ENCODE measurements at regions not wholly inside any gene's neighbourhood (a gene's known extent, or its start where the extent isn't known, plus 50 kb on each side); places are given as distances from the start of the nearest gene placed in this dataset.

DNA sequence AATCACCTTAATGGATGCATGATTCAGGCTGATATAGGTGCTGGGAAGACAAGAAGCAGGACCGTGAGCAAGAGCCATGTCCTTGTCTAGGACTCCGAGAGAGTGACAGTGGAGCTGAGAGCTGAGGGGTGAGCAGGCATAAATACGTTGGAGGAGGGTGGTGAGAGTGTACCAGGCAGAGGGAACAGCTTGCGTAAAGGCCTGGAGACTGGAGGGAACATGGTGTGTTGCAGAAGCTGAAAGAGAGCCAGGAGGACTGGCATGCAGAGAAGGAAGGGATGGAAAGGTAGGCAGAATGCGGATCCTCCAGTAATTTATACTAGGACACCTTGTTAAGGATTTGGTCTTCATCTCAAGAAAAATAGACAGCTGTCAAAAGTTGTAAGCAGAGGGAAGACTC is 653.2 kb downstream of the HS3ST4 start:
- no peak for DNase-seq (ENCODE audit: low read depth in 2 of 2)
- no peak overlapping the region for H3K4me3 ChIP-seq (replicated peaks in 1 of 2; ENCODE audit: low read depth in 2 of 2, low read length in 2 of 2)

DNA sequence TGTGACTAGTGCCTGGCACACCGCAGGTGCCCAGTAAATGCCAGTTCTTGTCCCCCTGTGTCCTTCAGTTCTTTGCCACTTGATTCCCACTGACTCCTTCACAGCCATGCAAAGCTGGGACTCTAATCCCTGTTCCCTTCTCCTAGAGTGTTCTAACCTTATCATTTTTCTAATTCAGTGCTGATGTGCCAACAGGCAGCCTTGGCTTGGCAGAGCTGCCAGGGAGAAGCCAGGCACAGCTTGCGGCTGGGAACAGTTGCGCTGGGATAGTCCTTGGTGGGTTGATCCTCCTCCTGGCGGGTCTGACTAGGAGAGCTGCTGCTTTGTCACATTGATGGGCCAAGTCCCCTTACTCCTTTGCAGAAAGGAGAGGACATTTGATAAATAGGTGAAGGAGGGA is 654.2 kb downstream of the HS3ST4 start:
- TF ChIP-seq, protein P1, sequence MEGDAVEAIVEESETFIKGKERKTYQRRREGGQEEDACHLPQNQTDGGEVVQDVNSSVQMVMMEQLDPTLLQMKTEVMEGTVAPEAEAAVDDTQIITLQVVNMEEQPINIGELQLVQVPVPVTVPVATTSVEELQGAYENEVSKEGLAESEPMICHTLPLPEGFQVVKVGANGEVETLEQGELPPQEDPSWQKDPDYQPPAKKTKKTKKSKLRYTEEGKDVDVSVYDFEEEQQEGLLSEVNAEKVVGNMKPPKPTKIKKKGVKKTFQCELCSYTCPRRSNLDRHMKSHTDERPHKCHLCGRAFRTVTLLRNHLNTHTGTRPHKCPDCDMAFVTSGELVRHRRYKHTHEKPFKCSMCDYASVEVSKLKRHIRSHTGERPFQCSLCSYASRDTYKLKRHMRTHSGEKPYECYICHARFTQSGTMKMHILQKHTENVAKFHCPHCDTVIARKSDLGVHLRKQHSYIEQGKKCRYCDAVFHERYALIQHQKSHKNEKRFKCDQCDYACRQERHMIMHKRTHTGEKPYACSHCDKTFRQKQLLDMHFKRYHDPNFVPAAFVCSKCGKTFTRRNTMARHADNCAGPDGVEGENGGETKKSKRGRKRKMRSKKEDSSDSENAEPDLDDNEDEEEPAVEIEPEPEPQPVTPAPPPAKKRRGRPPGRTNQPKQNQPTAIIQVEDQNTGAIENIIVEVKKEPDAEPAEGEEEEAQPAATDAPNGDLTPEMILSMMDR (IDR thresholded peaks at IDR 0.05; ENCODE audit: low read depth, low read length), result no peak
- no peak overlapping the region for H3K4me3 ChIP-seq (replicated peaks in 1 of 2; ENCODE audit: low read depth in 2 of 2, low read length in 2 of 2)
- DNase-seq (ENCODE audit: low read depth in 2 of 2), result no peak

More for the DNA sequence above, 653.2 kb downstream of the HS3ST4 start:
- TF ChIP-seq, protein P1 (IDR thresholded peaks at IDR 0.05; ENCODE audit: low read depth, low read length), result no peak

DNA sequence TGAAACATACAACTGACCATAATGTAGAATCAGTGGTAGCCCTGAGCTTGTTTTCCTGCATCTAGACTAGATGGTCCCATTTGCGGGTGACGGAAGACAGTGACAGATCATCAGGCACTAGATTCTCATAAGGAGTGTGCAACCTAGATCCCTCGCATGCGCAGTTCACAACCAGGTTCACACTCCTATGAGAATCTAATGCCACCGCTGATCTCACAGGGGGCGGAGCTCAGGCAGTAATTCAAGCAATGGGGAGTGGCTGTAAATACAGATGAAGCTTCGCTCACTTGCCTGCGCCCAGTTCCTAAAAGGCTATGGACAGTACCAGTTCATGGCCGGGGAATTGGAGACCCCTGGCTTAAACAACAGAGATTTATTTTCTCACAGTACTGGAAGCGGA is 656.3 kb downstream of the HS3ST4 start:
- TF ChIP-seq, protein P1 (IDR thresholded peaks at IDR 0.05; ENCODE audit: low read depth, low read length), result no peak
- H3K4me3 ChIP-seq (replicated peaks in 1 of 2; ENCODE audit: low read depth in 2 of 2, low read length in 2 of 2), result no peak overlapping the region
- DNase-seq (ENCODE audit: low read depth in 2 of 2), result no peak

DNA sequence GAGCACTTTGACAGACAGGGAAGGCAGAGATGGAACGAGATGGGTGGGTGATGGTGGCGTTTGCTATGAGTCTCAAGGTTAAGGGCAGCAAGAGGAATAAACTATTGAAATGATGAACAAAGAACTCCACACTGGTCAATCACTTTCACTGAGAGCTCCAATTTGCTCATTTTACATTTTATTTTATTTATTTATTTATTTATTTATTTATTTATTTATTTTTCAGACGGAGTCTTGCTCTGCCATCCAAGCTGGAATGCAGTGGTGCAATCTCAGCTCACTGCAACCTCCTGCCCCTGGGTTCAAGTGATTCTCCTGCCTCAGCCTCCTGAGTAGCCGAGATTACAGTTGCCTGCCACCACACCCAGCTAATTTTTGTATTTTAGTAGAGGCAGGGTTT is 669.1 kb downstream of the HS3ST4 start:
- no peak for DNase-seq (ENCODE audit: low read depth in 2 of 2)
- TF ChIP-seq, protein P1 (IDR thresholded peaks at IDR 0.05; ENCODE audit: low read depth, low read length), result no peak
- H3K4me3 ChIP-seq (replicated peaks in 1 of 2; ENCODE audit: low read depth in 2 of 2, low read length in 2 of 2), result no peak overlapping the region

DNA sequence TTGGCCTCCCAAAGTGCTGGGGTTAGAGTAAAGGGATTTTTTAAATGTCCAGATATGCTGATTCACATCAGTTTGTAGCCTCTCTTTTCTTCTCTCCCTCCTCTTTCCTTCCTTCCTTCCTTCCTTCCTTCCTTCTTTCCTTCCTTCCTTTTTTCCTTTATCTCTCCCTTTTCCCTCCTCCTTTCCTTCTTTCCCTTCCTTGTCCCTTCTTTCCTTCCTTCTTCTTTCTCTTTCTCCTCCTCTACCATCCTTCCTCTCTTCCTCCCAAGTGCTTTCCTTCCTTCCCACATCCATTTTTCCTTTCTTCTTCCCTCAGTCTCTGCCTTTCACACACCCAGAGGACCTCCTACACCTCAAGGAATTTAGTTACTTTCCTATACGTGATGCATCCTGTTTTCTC is 671.8 kb downstream of the HS3ST4 start:
- no peak overlapping the region for H3K4me3 ChIP-seq (replicated peaks in 1 of 2; ENCODE audit: low read depth in 2 of 2, low read length in 2 of 2)
- TF ChIP-seq, protein P1 (IDR thresholded peaks at IDR 0.05; ENCODE audit: low read depth, low read length), result no peak
- DNase-seq (ENCODE audit: low read depth in 2 of 2), result no peak

DNA sequence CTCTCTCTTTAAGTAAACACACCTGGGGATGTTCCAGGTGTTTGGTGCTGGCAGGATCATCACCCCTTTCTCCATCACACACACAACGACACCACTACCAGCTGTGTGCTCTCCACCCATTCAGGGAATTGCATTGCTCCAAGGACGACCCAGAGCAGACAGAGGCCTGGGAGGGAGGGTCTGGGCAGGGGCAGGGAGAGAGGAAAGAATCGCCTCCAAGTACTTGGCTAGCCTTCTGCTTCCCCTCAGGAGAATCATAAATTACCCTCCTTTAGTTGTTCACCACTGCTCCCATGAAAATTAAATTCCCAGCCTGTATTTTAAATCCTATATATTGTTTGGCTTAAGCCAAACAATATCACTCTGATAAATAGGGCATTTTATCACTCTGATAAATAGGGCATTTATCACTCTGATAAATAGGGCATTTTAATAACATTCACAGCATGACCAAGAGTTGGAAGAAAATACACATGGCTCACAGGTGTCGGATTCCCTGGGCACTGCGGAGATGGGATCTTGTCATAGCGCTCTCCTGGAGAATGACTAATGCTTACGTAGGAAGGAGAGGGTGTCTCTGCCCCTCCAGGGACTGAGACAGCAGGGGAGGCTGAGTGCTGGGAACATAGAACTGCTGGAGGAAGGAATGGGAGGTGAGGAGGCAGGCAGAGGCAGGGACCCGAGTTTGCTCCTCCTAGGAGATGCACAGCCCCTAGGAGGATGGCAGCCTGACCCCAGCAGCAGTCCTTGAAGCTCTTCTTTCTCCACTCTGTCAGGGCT is 673.6 kb downstream of the HS3ST4 start:
- no peak for DNase-seq (ENCODE audit: low read depth in 2 of 2)
- H3K4me3 ChIP-seq (replicated peaks in 1 of 2; ENCODE audit: low read depth in 2 of 2, low read length in 2 of 2), result no peak overlapping the region
- TF ChIP-seq, protein P1 (IDR thresholded peaks at IDR 0.05; ENCODE audit: low read depth, low read length), result no peak

All from cardiac fibroblast (primary cell).